HFFc6 (cell line): ENCODE measurements at regions not wholly inside any gene's neighbourhood (a gene's known extent, or its start where the extent isn't known, plus 50 kb on each side); places are given as distances from the start of the nearest gene placed in this dataset.

Experiments used
- DNase-seq: peaks from one replicate; pipeline ENCODE4 v3.0.0-alpha.2; 2018
- H3K27ac Mint-ChIP-seq: 2 replicates; pipeline ENCODE4 v1.8.0; 2020; ENCODE audit warnings: mild to moderate bottlenecking, mixed read lengths
- H3K27me3 Mint-ChIP-seq: 2 replicates; pipeline ENCODE4 v1.8.0; 2021; ENCODE audit warnings: mild to moderate bottlenecking, moderate library complexity, mixed read lengths; ENCODE audit not compliant: insufficient read depth
- H3K36me3 Mint-ChIP-seq: 2 replicates; pipeline ENCODE4 v1.8.0; 2021; ENCODE audit warnings: low read depth, mixed read lengths
- H3K4me1 Mint-ChIP-seq: 2 replicates; pipeline ENCODE4 v1.8.0; 2020; ENCODE audit warnings: low read depth, mixed read lengths
- H3K4me3 Mint-ChIP-seq: 2 replicates; pipeline ENCODE4 v1.8.0; 2020; ENCODE audit warnings: mild to moderate bottlenecking, moderate library complexity, mixed read lengths
- H3K9me3 Mint-ChIP-seq: 2 replicates; pipeline ENCODE4 v1.8.0; 2020; ENCODE audit warnings: mild to moderate bottlenecking, mixed read lengths
- TF ChIP-seq, protein P1 (sequence below): fragments of 200-600 bp; sonication (generic); IDR thresholded peaks from 2 replicates; pipeline ENCODE4 v1.5.0; 2021; ENCODE audit warnings: antibody characterized with exemption, mild to moderate bottlenecking

GRCh38 chr9:7401116-7401515 lies 398.5 kb downstream of the DMAC1 start:
- Mint-ChIP-seq H3K36me3 (no peaks in the 10 kb centered on the region), H3K27ac (no peak overlapping the region), H3K27me3 (peaks cover 6% of the 10 kb centered on the region; the same call in 1 of the 2 replicates), H3K9me3 (no peaks in the 10 kb centered on the region; the same call in 1 of the 2 replicates), H3K4me1 (no peaks in the 10 kb centered on the region), H3K4me3 (no peak overlapping the region)
- TF ChIP-seq, protein P1, sequence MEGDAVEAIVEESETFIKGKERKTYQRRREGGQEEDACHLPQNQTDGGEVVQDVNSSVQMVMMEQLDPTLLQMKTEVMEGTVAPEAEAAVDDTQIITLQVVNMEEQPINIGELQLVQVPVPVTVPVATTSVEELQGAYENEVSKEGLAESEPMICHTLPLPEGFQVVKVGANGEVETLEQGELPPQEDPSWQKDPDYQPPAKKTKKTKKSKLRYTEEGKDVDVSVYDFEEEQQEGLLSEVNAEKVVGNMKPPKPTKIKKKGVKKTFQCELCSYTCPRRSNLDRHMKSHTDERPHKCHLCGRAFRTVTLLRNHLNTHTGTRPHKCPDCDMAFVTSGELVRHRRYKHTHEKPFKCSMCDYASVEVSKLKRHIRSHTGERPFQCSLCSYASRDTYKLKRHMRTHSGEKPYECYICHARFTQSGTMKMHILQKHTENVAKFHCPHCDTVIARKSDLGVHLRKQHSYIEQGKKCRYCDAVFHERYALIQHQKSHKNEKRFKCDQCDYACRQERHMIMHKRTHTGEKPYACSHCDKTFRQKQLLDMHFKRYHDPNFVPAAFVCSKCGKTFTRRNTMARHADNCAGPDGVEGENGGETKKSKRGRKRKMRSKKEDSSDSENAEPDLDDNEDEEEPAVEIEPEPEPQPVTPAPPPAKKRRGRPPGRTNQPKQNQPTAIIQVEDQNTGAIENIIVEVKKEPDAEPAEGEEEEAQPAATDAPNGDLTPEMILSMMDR = no peak
- DNase-seq = no peak

GRCh38 chr9:7394002-7394774 lies 405.4 kb downstream of the DMAC1 start:
- Mint-ChIP-seq H3K9me3 (no peaks in the 10 kb centered on the region), H3K27me3 (peaks cover 7% of the 10 kb centered on the region), H3K4me1 (no peaks in the 10 kb centered on the region), H3K4me3 (no peak overlapping the region), H3K36me3 (no peaks in the 10 kb centered on the region), H3K27ac (no peak overlapping the region)
- TF ChIP-seq, protein P1 = no peak
- no peak for DNase-seq

DNA sequence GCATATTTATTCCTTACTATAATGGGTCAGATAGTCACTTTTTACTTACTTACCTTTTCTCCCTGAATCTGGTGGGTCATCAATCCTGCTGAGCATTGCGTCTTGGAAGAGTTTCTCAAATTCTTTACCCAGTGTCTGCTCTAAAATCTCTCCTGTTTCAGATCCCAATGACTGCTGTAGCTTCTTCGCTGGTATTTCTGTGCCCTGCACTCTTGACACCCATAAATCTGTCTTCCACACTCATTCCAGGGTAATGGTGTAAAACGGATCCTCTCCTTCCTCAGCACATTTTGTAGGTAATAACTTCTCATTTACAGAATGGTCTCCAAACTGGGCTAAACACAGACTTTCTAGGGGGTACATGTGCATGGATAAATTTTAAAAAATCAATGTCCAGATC lies 407.4 kb downstream of the DMAC1 start:
- TF ChIP-seq, protein P1 = no peak
- peaks cover 8% of the 10 kb centered on the region for H3K27me3 Mint-ChIP-seq
- H3K36me3 Mint-ChIP-seq = no peaks in the 10 kb centered on the region
- H3K4me1 Mint-ChIP-seq = no peaks in the 10 kb centered on the region
- H3K4me3 Mint-ChIP-seq = no peak overlapping the region
- H3K27ac Mint-ChIP-seq = no peak overlapping the region
- no peak for DNase-seq
- H3K9me3 Mint-ChIP-seq = no peaks in the 10 kb centered on the region

DNA sequence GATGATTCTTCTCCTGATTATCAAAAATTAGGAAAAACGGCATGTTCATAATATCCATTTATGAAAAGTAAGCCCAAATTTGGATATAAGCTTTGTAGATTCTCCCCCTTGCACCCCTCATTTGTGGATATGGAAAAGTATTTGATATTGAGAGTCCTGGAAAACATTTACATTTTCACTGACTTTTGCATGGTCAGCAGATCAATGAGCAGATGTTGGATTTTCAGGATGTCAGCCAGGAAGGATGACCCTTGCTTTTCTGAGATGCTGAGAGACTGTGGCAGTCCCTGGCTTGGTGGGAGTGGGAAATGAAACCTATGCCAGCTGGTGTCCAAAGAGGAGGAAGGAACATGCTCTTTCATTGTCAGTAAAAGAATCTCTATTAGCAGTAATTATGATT lies 410.8 kb downstream of the DMAC1 start:
- DNase-seq = no peak
- Mint-ChIP-seq H3K36me3 (no peaks in the 10 kb centered on the region), H3K4me1 (no peaks in the 10 kb centered on the region), H3K4me3 (no peak overlapping the region), H3K9me3 (no peaks in the 10 kb centered on the region), H3K27me3 (peaks cover 4% of the 10 kb centered on the region), H3K27ac (no peak overlapping the region)
- TF ChIP-seq, protein P1 = no peak

DNA sequence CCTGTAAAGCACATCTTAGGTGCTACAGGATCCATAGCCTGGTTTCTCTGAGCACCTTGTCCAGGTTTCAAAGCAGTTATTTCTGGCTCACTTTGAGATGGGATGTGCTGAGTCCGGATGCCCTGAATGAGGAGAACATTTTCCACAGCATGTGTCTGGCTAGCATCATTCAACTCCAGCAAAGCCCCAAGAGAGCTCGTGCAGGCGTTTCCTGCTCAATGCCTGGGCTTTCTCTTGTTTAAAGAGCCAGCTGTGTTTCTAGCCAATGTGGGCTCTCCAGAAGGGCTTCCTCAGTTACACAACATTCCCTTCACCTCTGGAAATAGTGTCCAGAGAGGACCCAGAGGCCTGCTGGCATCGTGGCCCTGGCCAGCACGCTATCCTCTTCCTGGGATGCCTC lies 411.7 kb downstream of the DMAC1 start:
- TF ChIP-seq, protein P1 = no peak
- H3K27ac Mint-ChIP-seq = no peak overlapping the region
- no peaks in the 10 kb centered on the region for H3K4me1 Mint-ChIP-seq
- no peaks in the 10 kb centered on the region for H3K36me3 Mint-ChIP-seq
- peaks cover 2% of the 10 kb centered on the region for H3K27me3 Mint-ChIP-seq
- DNase-seq = no peak
- no peaks in the 10 kb centered on the region for H3K9me3 Mint-ChIP-seq
- H3K4me3 Mint-ChIP-seq = no peak overlapping the region
